NCI-H2171 treated with DMSO at 0.1 percent for 48 hours (cell line): ENCODE measurements at regions not wholly inside any gene's neighbourhood (a gene's known extent, or its start where the extent isn't known, plus 50 kb on each side); places are given as distances from the start of the nearest gene placed in this dataset.

Experiments used
- DNase-seq: peaks from one replicate; lab custom pipeline; 2025; lab: John Stamatoyannopoulos, UW

DNA sequence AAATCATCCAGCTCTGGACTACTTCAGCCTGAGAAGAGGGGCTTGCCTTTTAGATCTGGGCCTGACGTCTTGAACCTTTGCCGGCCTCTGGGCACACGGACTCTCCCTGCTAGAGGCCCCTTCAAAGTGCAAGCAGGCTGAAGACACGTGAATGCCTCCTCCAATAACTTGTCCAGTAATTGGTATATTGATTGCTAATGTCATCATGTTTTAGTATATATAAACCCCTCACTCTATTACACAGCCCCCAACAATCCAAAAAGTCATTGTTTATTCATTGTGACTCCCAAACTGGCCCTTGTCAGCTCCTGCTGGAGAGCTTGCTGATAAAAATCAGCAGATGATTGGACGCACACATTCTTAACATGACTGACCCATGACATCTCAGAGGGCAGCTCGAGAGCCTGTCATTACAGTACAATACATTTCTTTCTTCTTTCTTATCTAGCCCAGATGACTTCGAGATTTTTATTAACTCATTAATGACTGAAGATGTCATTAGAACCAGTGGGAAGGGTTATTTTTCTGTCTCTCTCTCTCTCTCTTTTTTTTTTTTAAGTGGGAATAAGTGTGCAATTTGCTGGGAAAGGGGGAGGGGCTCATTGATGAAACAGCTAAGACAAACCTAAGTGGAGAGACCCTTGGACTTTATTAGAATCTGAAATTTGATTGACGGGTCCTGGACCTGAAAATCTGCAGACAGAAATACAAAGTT, 65.5 kb upstream of the NR2F2 start:
- no peak for DNase-seq

DNA sequence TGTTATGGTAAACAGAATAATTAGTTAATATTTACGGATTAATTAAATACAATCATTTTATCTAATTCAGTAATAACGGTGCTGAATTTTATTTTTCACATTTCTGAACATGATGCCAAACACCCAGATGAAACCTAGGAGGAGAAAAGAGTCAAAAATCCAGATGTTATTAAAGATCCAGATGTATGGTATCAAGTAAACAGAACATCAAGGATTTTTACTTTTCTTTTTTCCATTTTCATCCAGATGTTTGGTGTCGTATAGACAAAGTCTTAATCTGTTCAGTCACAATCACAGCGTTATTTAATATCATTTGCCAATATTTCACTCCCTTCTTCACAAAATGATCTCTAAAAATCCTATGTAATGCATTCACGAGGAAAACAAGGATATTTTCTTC, 64.0 kb upstream of the NR2F2 start:
- DNase-seq: no peak

- no peak for DNase-seq
Measured at GRCh38 chr15:96267463-96267862, 63.0 kb upstream of the NR2F2 start.

GRCh38 chr15:96268442-96269204, 61.9 kb upstream of the NR2F2 start:
- no peak for DNase-seq

DNA sequence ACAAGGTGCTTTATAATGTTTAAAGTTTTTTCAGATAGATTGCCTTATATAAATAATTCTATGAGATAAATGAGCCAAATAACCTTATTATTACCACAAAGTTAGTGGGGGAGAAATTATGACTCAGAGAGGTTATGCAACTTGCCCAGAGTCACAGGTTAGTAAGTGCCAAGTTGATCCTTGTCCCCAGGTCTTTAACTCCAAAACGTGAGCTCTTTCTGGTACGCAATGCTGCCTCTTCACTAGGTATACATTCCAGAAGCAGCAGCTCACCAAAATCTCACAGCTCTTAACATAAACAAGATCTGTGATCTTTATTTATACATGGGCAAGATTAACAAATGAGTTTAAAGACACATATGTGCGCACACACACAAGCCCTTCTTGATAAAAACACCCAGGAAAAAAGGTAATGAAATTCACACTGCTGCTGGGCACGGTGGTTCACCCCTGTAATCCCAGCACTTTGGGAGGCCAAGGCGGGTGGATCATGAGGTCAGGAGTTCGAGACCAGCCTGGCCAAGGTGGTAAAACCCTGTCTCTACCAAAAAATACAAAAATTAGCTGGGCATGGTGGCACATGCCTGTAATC, 59.8 kb upstream of the NR2F2 start:
- no peak for DNase-seq

DNA sequence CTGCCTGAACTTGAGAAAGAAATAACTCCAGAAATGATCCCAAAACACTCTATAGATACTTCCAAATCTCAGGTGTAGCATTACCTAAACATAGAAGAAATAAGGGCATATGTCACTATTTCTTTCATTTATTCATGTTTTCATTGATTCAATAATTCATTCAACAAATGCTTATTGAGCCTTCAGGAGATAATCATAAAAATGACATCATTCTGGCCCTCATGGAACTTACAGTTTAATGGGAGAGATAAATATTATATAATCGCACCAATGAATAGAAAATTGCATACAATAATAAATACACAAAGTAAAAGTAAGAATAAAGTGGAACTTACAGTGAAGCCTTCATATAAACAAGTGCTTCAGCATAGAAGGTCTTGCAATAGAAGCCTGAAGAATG, 58.1 kb upstream of the NR2F2 start:
- DNase-seq: no peak

DNA sequence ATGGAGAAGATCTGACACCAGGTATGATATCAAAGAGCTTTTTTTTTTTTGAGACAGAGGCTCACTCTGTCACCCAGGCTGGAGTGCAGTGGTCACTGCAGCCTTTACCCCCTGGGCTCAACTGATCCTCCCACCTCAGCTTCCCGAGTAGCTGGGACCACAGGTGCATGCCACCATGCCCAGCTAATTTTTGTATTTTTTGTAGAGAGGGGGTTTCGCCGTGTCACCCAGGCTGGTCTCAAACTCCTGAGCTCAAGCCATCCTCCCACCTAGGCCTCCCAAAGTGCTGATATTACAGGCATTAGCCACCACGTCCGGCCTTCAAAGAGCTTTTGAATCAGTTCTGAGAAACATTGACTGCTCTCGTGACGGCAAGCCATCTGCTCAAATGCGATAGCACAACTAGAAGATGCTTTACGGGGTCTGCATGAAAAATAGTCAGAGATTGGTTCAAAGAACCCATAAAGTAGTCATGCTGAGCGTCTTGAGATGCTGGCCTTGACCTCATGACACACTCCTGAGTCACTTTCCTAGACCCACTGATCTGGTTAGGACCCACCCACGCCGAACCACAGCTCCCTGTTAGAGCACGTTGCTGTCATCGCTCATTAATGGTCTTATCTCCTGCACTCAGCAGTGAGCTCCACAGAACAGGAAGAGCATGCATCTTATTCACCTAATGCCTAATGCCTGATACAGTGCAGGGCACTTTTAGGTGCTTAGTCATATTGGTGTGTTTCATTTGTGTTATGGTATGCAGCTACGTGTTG, 57.0 kb upstream of the NR2F2 start:
- no peak for DNase-seq

GRCh38 chr15:96274087-96274440, 56.4 kb upstream of the NR2F2 start:
- DNase-seq: no peak

DNA sequence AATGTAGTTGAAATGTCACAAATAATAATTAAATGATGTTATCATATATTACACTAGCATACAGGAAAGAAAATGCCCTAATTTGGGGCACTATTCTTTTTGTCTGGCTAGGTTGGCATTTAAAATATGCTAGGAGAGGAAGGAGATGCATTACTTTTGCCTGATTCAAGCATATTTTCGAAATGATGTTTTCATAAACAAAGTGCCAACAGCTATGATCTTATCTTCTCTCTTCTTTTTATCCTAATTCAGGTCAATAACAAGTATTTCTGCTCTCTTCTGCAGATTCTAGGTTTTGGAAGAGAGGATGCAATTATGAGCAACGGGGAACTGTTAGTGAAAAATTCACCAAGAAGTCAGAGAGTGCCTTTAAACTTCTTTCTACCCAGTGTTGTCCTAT, 55.8 kb upstream of the NR2F2 start:
- DNase-seq: no peak

- no peak for DNase-seq
Measured at GRCh38 chr15:96276438-96277210, 53.9 kb upstream of the NR2F2 start.
